ENCODE measurements at regions not wholly inside any gene's neighbourhood (a gene's known extent, or its start where the extent isn't known, plus 50 kb on each side); places are given as distances from the start of the nearest gene placed in this dataset.

GRCh38 chr10:10327934-10328333, 689.7 kb upstream of the CELF2 start:
- no peak for TF ChIP-seq EZH2 (IDR thresholded peaks at IDR 0.05; ENCODE audit: insufficient read depth, low read length)
- no peak for TF ChIP-seq CTCF (IDR thresholded peaks at IDR 0.05; ENCODE audit: insufficient read depth, low read depth, low read length)
